ENCODE measurements at regions not wholly inside any gene's neighbourhood (a gene's known extent, or its start where the extent isn't known, plus 50 kb on each side); places are given as distances from the start of the nearest gene placed in this dataset.

- no peak overlapping the region for H3K4me3 ChIP-seq (ENCODE audit: low read depth, low read length)
- H3K27me3 ChIP-seq (ENCODE audit: insufficient read depth, low read length): no peaks in the 10 kb centered on the region
- H3K4ac ChIP-seq (ENCODE audit: low read depth, low read length): no peak overlapping the region
- no peak overlapping the region for H2BK12ac ChIP-seq (ENCODE audit: low read length)
- no peaks in the 10 kb centered on the region for H3K9me3 ChIP-seq (ENCODE audit: insufficient read depth, low read depth, low read length)
- H4K8ac ChIP-seq (ENCODE audit: low read depth, low read length): no peak overlapping the region
- H3K36me3 ChIP-seq (ENCODE audit: control insufficient read depth in 1 of 2, insufficient read depth in 2 of 2, low read length in 2 of 2): no peaks in the 10 kb centered on the region
- no peak overlapping the region for H4K12ac ChIP-seq (ENCODE audit: low read depth, low read length)
- no peaks in the 10 kb centered on the region for H3K79me1 ChIP-seq (ENCODE audit: low read length)
- H3K14ac ChIP-seq (ENCODE audit: low read length): no peak overlapping the region
- no peaks in the 10 kb centered on the region for H3K4me1 ChIP-seq (ENCODE audit: control insufficient read depth in 1 of 2, insufficient read depth in 2 of 2, low read length in 2 of 2)
- H3K23ac ChIP-seq (ENCODE audit: low read length): no peak overlapping the region
- DNase-seq: no peak
- no peak overlapping the region for H2AFZ ChIP-seq (ENCODE audit: insufficient read depth, low read length, poor library complexity)
- no peak overlapping the region for H4K91ac ChIP-seq (ENCODE audit: low read depth, low read length)
- no peak overlapping the region for H2AK5ac ChIP-seq (ENCODE audit: low read length)
- H2BK120ac ChIP-seq (ENCODE audit: insufficient read depth, low read length, poor library complexity): no peak overlapping the region
- WGBS (ENCODE audit: extremely low coverage, insufficient coverage, insufficient read length): no CpG with 5 or more reads among the region's 5 CpGs
- no peak overlapping the region for H3K18ac ChIP-seq (ENCODE audit: low read length)
- H3K9ac ChIP-seq (ENCODE audit: low read length): no peak overlapping the region
- H2BK5ac ChIP-seq (ENCODE audit: low read depth, low read length, poor library complexity): no peak overlapping the region
- no peaks in the 10 kb centered on the region for H3K79me2 ChIP-seq (ENCODE audit: control insufficient read depth, insufficient read depth, low read length, poor library complexity)
- H3K4me2 ChIP-seq (ENCODE audit: low read length): no peak overlapping the region
- no peak overlapping the region for H3K27ac ChIP-seq (ENCODE audit: low read depth, low read length)
Measured at GRCh38 chr16:77509051-77509450, 74.2 kb upstream of the ADAMTS18 start.

GRCh38 chr16:77509796-77510195 lies 75.0 kb upstream of the ADAMTS18 start:
- H3K18ac ChIP-seq (ENCODE audit: low read length): no peak overlapping the region
- H4K12ac ChIP-seq (ENCODE audit: low read depth, low read length): no peak overlapping the region
- H3K4me3 ChIP-seq (ENCODE audit: low read depth, low read length): no peak overlapping the region
- H2BK5ac ChIP-seq (ENCODE audit: low read depth, low read length, poor library complexity): no peak overlapping the region
- H2BK12ac ChIP-seq (ENCODE audit: low read length): no peak overlapping the region
- no peak overlapping the region for H3K9ac ChIP-seq (ENCODE audit: low read length)
- no peak overlapping the region for H2AFZ ChIP-seq (ENCODE audit: insufficient read depth, low read length, poor library complexity)
- no peak overlapping the region for H4K8ac ChIP-seq (ENCODE audit: low read depth, low read length)
- H2AK5ac ChIP-seq (ENCODE audit: low read length): no peak overlapping the region
- H3K14ac ChIP-seq (ENCODE audit: low read length): no peak overlapping the region
- no peaks in the 10 kb centered on the region for H3K4me1 ChIP-seq (ENCODE audit: control insufficient read depth in 1 of 2, insufficient read depth in 2 of 2, low read length in 2 of 2)
- H3K79me1 ChIP-seq (ENCODE audit: low read length): no peaks in the 10 kb centered on the region
- no peaks in the 10 kb centered on the region for H3K79me2 ChIP-seq (ENCODE audit: control insufficient read depth, insufficient read depth, low read length, poor library complexity)
- no peak overlapping the region for H2BK120ac ChIP-seq (ENCODE audit: insufficient read depth, low read length, poor library complexity)
- DNase-seq: no peak
- no peak overlapping the region for H3K27ac ChIP-seq (ENCODE audit: low read depth, low read length)
- H3K23ac ChIP-seq (ENCODE audit: low read length): no peak overlapping the region
- H3K4ac ChIP-seq (ENCODE audit: low read depth, low read length): no peak overlapping the region
- H3K36me3 ChIP-seq (ENCODE audit: control insufficient read depth in 1 of 2, insufficient read depth in 2 of 2, low read length in 2 of 2): no peaks in the 10 kb centered on the region
- no peaks in the 10 kb centered on the region for H3K9me3 ChIP-seq (ENCODE audit: insufficient read depth, low read depth, low read length)
- H4K91ac ChIP-seq (ENCODE audit: low read depth, low read length): no peak overlapping the region
- WGBS (ENCODE audit: extremely low coverage, insufficient coverage, insufficient read length): no CpG with 5 or more reads among the region's 6 CpGs
- H3K4me2 ChIP-seq (ENCODE audit: low read length): no peak overlapping the region
- H3K27me3 ChIP-seq (ENCODE audit: insufficient read depth, low read length): no peaks in the 10 kb centered on the region

- no peak overlapping the region for H2BK120ac ChIP-seq (ENCODE audit: insufficient read depth, low read length, poor library complexity)
- no peaks in the 10 kb centered on the region for H3K27me3 ChIP-seq (ENCODE audit: insufficient read depth, low read length)
- no peak overlapping the region for H4K8ac ChIP-seq (ENCODE audit: low read depth, low read length)
- no peak overlapping the region for H3K23ac ChIP-seq (ENCODE audit: low read length)
- H2BK12ac ChIP-seq (ENCODE audit: low read length): no peak overlapping the region
- H2BK5ac ChIP-seq (ENCODE audit: low read depth, low read length, poor library complexity): no peak overlapping the region
- no peak for DNase-seq
- H3K27ac ChIP-seq (ENCODE audit: low read depth, low read length): no peak overlapping the region
- no peak overlapping the region for H3K4me3 ChIP-seq (ENCODE audit: low read depth, low read length)
- H2AFZ ChIP-seq (ENCODE audit: insufficient read depth, low read length, poor library complexity): no peak overlapping the region
- H2AK5ac ChIP-seq (ENCODE audit: low read length): no peak overlapping the region
- no peak overlapping the region for H4K12ac ChIP-seq (ENCODE audit: low read depth, low read length)
- no peak overlapping the region for H4K91ac ChIP-seq (ENCODE audit: low read depth, low read length)
- H3K18ac ChIP-seq (ENCODE audit: low read length): no peak overlapping the region
- WGBS (ENCODE audit: extremely low coverage, insufficient coverage, insufficient read length): no CpG with 5 or more reads among the region's 5 CpGs
- H3K9me3 ChIP-seq (ENCODE audit: insufficient read depth, low read depth, low read length): no peaks in the 10 kb centered on the region
- no peaks in the 10 kb centered on the region for H3K79me1 ChIP-seq (ENCODE audit: low read length)
- no peak overlapping the region for H3K14ac ChIP-seq (ENCODE audit: low read length)
- H3K9ac ChIP-seq (ENCODE audit: low read length): no peak overlapping the region
- no peaks in the 10 kb centered on the region for H3K79me2 ChIP-seq (ENCODE audit: control insufficient read depth, insufficient read depth, low read length, poor library complexity)
- no peaks in the 10 kb centered on the region for H3K4me1 ChIP-seq (ENCODE audit: control insufficient read depth in 1 of 2, insufficient read depth in 2 of 2, low read length in 2 of 2)
- no peak overlapping the region for H3K4me2 ChIP-seq (ENCODE audit: low read length)
- H3K4ac ChIP-seq (ENCODE audit: low read depth, low read length): no peak overlapping the region
- no peaks in the 10 kb centered on the region for H3K36me3 ChIP-seq (ENCODE audit: control insufficient read depth in 1 of 2, insufficient read depth in 2 of 2, low read length in 2 of 2)
Measured at GRCh38 chr16:77511053-77511452, 76.2 kb upstream of the ADAMTS18 start.

- no peak overlapping the region for H2BK120ac ChIP-seq (ENCODE audit: insufficient read depth, low read length, poor library complexity)
- no CpG with 5 or more reads among the region's 5 CpGs for WGBS (ENCODE audit: extremely low coverage, insufficient coverage, insufficient read length)
- H3K4ac ChIP-seq (ENCODE audit: low read depth, low read length): no peak overlapping the region
- H4K8ac ChIP-seq (ENCODE audit: low read depth, low read length): no peak overlapping the region
- no peaks in the 10 kb centered on the region for H3K79me2 ChIP-seq (ENCODE audit: control insufficient read depth, insufficient read depth, low read length, poor library complexity)
- no peak overlapping the region for H3K23ac ChIP-seq (ENCODE audit: low read length)
- H3K4me1 ChIP-seq (ENCODE audit: control insufficient read depth in 1 of 2, insufficient read depth in 2 of 2, low read length in 2 of 2): no peaks in the 10 kb centered on the region
- H3K27ac ChIP-seq (ENCODE audit: low read depth, low read length): no peak overlapping the region
- H4K91ac ChIP-seq (ENCODE audit: low read depth, low read length): no peak overlapping the region
- H3K9me3 ChIP-seq (ENCODE audit: insufficient read depth, low read depth, low read length): no peaks in the 10 kb centered on the region
- no peak overlapping the region for H2AK5ac ChIP-seq (ENCODE audit: low read length)
- no peak overlapping the region for H3K18ac ChIP-seq (ENCODE audit: low read length)
- H3K14ac ChIP-seq (ENCODE audit: low read length): no peak overlapping the region
- no peak overlapping the region for H4K12ac ChIP-seq (ENCODE audit: low read depth, low read length)
- no peaks in the 10 kb centered on the region for H3K27me3 ChIP-seq (ENCODE audit: insufficient read depth, low read length)
- no peak overlapping the region for H3K4me3 ChIP-seq (ENCODE audit: low read depth, low read length)
- H3K4me2 ChIP-seq (ENCODE audit: low read length): no peak overlapping the region
- H2BK12ac ChIP-seq (ENCODE audit: low read length): no peak overlapping the region
- H3K36me3 ChIP-seq (ENCODE audit: control insufficient read depth in 1 of 2, insufficient read depth in 2 of 2, low read length in 2 of 2): no peaks in the 10 kb centered on the region
- no peak overlapping the region for H3K9ac ChIP-seq (ENCODE audit: low read length)
- DNase-seq: no peak
- no peak overlapping the region for H2AFZ ChIP-seq (ENCODE audit: insufficient read depth, low read length, poor library complexity)
- no peaks in the 10 kb centered on the region for H3K79me1 ChIP-seq (ENCODE audit: low read length)
- no peak overlapping the region for H2BK5ac ChIP-seq (ENCODE audit: low read depth, low read length, poor library complexity)
Measured at GRCh38 chr16:77514500-77515220, 79.8 kb upstream of the ADAMTS18 start.
